ENCODE measurements at regions not wholly inside any gene's neighbourhood (a gene's known extent, or its start where the extent isn't known, plus 50 kb on each side); places are given as distances from the start of the nearest gene placed in this dataset.
"Not testable (repeated sequence)": the region's sequence is repeated elsewhere in the genome, so short reads cannot be mapped to it uniquely, and the experiment has no call there.

DNA sequence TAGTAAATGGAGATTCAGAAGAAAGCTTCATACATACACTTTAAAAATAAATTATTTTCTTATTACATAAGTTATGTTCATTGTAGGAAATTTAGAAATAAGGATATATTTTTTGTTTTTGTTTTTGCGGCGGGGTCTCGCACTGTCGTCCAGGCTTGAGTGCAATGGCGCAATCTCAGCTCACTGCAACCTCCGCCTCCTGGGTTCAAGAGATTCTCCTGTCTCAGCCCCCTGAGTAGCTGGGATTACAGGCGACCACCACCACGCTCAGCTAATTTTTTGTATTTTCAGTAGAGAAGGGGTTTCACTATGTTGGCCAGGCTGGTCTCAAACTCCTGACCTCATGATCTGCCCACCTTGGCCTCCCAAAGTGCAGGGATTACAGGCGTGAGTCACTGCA, 71.7 kb upstream of the TSC22D2 start:
- not testable (repeated sequence) for TF ChIP-seq BRCA1 (IDR thresholded peaks at IDR 0.05; ENCODE audit: low read depth, low read length); POLR2A (IDR thresholded peaks at IDR 0.05; ENCODE audit: low read depth, low read length); TAF1 (IDR thresholded peaks at IDR 0.05; ENCODE audit: borderline replicate concordance, low read depth, low read length)
- TF ChIP-seq, protein P1, sequence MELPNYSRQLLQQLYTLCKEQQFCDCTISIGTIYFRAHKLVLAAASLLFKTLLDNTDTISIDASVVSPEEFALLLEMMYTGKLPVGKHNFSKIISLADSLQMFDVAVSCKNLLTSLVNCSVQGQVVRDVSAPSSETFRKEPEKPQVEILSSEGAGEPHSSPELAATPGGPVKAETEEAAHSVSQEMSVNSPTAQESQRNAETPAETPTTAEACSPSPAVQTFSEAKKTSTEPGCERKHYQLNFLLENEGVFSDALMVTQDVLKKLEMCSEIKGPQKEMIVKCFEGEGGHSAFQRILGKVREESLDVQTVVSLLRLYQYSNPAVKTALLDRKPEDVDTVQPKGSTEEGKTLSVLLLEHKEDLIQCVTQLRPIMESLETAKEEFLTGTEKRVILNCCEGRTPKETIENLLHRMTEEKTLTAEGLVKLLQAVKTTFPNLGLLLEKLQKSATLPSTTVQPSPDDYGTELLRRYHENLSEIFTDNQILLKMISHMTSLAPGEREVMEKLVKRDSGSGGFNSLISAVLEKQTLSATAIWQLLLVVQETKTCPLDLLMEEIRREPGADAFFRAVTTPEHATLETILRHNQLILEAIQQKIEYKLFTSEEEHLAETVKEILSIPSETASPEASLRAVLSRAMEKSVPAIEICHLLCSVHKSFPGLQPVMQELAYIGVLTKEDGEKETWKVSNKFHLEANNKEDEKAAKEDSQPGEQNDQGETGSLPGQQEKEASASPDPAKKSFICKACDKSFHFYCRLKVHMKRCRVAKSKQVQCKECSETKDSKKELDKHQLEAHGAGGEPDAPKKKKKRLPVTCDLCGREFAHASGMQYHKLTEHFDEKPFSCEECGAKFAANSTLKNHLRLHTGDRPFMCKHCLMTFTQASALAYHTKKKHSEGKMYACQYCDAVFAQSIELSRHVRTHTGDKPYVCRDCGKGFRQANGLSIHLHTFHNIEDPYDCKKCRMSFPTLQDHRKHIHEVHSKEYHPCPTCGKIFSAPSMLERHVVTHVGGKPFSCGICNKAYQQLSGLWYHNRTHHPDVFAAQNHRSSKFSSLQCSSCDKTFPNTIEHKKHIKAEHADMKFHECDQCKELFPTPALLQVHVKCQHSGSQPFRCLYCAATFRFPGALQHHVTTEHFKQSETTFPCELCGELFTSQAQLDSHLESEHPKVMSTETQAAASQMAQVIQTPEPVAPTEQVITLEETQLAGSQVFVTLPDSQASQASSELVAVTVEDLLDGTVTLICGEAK (IDR thresholded peaks at IDR 0.05; ENCODE audit: borderline replicate concordance) = not testable (repeated sequence)
- TF ChIP-seq, protein P2, sequence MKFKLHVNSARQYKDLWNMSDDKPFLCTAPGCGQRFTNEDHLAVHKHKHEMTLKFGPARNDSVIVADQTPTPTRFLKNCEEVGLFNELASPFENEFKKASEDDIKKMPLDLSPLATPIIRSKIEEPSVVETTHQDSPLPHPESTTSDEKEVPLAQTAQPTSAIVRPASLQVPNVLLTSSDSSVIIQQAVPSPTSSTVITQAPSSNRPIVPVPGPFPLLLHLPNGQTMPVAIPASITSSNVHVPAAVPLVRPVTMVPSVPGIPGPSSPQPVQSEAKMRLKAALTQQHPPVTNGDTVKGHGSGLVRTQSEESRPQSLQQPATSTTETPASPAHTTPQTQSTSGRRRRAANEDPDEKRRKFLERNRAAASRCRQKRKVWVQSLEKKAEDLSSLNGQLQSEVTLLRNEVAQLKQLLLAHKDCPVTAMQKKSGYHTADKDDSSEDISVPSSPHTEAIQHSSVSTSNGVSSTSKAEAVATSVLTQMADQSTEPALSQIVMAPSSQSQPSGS (IDR thresholded peaks at IDR 0.05; ENCODE audit: low read length) = not testable (repeated sequence)
